HEK293 (cell line): ENCODE measurements at regions not wholly inside any gene's neighbourhood (a gene's known extent, or its start where the extent isn't known, plus 50 kb on each side); places are given as distances from the start of the nearest gene placed in this dataset.
A peak's percentile ranks its signal among the peaks of the same experiment; 100 is the strongest.

Experiments used
- ATF2 ChIP-seq: fragments of 450-650 bp; formaldehyde crosslinking; IDR thresholded peaks from 2 replicates; pipeline ENCODE4 v1.5.1; 2016; ENCODE audit warnings: missing biosample characterization, missing genetic modification characterization, low read depth
- BCL6B ChIP-seq: fragments of 450-650 bp; formaldehyde crosslinking; IDR thresholded peaks from 2 replicates; pipeline ENCODE4 v1.5.1; 2017; ENCODE audit warnings: missing biosample characterization, missing genetic modification characterization
- CTCF ChIP-seq: fragments of 450-650 bp; formaldehyde crosslinking; IDR thresholded peaks from 2 replicates; pipeline ENCODE4 v1.5.1; 2016; ENCODE audit warnings: missing biosample characterization, missing genetic modification characterization
- KLF8 ChIP-seq: fragments of 450-650 bp; formaldehyde crosslinking; IDR thresholded peaks from 2 replicates; pipeline ENCODE4 v1.5.1; 2016; ENCODE audit warnings: missing biosample characterization, missing genetic modification characterization
- MYNN ChIP-seq: fragments of 450-650 bp; formaldehyde crosslinking; IDR thresholded peaks from 2 replicates; pipeline ENCODE4 v1.5.1; 2016; ENCODE audit warnings: missing biosample characterization, missing genetic modification characterization, borderline replicate concordance
- PRDM6 ChIP-seq: fragments of 450-650 bp; formaldehyde crosslinking; IDR thresholded peaks from 2 replicates; pipeline ENCODE4 v1.5.1; 2017; ENCODE audit warnings: missing biosample characterization, missing genetic modification characterization
- SP3 ChIP-seq: fragments of 450-650 bp; formaldehyde crosslinking; IDR thresholded peaks from 2 replicates; pipeline ENCODE4 v1.5.1; 2016; ENCODE audit warnings: missing biosample characterization, missing genetic modification characterization
- WT1 ChIP-seq: fragments of 450-650 bp; formaldehyde crosslinking; IDR thresholded peaks from 2 replicates; pipeline ENCODE4 v1.5.1; 2016; ENCODE audit warnings: missing biosample characterization, missing genetic modification characterization
- ZBTB48 ChIP-seq: fragments of 450-650 bp; formaldehyde crosslinking; IDR thresholded peaks from 2 replicates; pipeline ENCODE4 v1.5.1; 2016; ENCODE audit warnings: missing biosample characterization, missing genetic modification characterization
- ZIC2 ChIP-seq: fragments of 450-650 bp; formaldehyde crosslinking; IDR thresholded peaks from 2 replicates; pipeline ENCODE4 v1.5.1; 2016; ENCODE audit warnings: missing biosample characterization, missing genetic modification characterization
- ZNF148 ChIP-seq: fragments of 450-650 bp; formaldehyde crosslinking; IDR thresholded peaks from 2 replicates; pipeline ENCODE4 v1.5.0; 2017; ENCODE audit warnings: missing biosample characterization, missing genetic modification characterization, borderline replicate concordance
- ZNF157 ChIP-seq: fragments of 450-650 bp; formaldehyde crosslinking; IDR thresholded peaks from 2 replicates; pipeline ENCODE4 v1.5.1; 2016; ENCODE audit warnings: missing biosample characterization, missing genetic modification characterization
- ZNF223 ChIP-seq: fragments of 450-650 bp; formaldehyde crosslinking; IDR thresholded peaks from 2 replicates; pipeline ENCODE4 v1.5.1; 2016; ENCODE audit warnings: missing biosample characterization, missing genetic modification characterization
- ZNF292 ChIP-seq: fragments of 450-650 bp; formaldehyde crosslinking; IDR thresholded peaks from 2 replicates; pipeline ENCODE4 v1.5.1; 2016; ENCODE audit warnings: low read depth, missing biosample characterization, missing genetic modification characterization, borderline replicate concordance
- ZNF311 ChIP-seq: fragments of 450-650 bp; formaldehyde crosslinking; IDR thresholded peaks from 2 replicates; pipeline ENCODE4 v1.5.1; 2017; ENCODE audit warnings: missing biosample characterization, missing genetic modification characterization, borderline replicate concordance
- ZNF362 ChIP-seq: fragments of 450-650 bp; formaldehyde crosslinking; IDR thresholded peaks from 2 replicates; pipeline ENCODE4 v1.5.1; 2016; ENCODE audit warnings: missing biosample characterization, missing genetic modification characterization
- ZNF366 ChIP-seq: fragments of 450-650 bp; formaldehyde crosslinking; conservative IDR thresholded peaks from 2 replicates; pipeline ENCODE4 v1.5.1; 2016; ENCODE audit warnings: missing biosample characterization, missing genetic modification characterization
- ZNF37A ChIP-seq: fragments of 450-650 bp; IDR thresholded peaks from 2 replicates; pipeline ENCODE4 v1.5.1; 2018; ENCODE audit warnings: missing biosample characterization, missing genetic modification characterization
- ZNF398 ChIP-seq: fragments of 450-650 bp; formaldehyde crosslinking; IDR thresholded peaks from 2 replicates; pipeline ENCODE4 v1.5.1; 2017; ENCODE audit warnings: missing biosample characterization, missing genetic modification characterization
- ZNF404 ChIP-seq: fragments of 450-650 bp; formaldehyde crosslinking; IDR thresholded peaks from 2 replicates; pipeline ENCODE4 v1.5.1; 2017; ENCODE audit warnings: missing biosample characterization, missing genetic modification characterization
- ZNF426 ChIP-seq: fragments of 450-650 bp; formaldehyde crosslinking; IDR thresholded peaks from 2 replicates; pipeline ENCODE4 v1.5.1; 2017; ENCODE audit warnings: missing biosample characterization, missing genetic modification characterization, mild to moderate bottlenecking, inconsistent platforms, moderate library complexity
- ZNF449 ChIP-seq: fragments of 450-650 bp; formaldehyde crosslinking; IDR thresholded peaks from 2 replicates; pipeline ENCODE4 v1.5.1; 2017; ENCODE audit warnings: missing biosample characterization, mild to moderate bottlenecking, missing genetic modification characterization, moderate library complexity
- ZNF555 ChIP-seq: fragments of 450-650 bp; formaldehyde crosslinking; conservative IDR thresholded peaks from 2 replicates; pipeline ENCODE4 v1.5.1; 2017; ENCODE audit warnings: missing biosample characterization, mild to moderate bottlenecking, missing genetic modification characterization, inconsistent platforms
- ZNF610 ChIP-seq: fragments of 450-650 bp; formaldehyde crosslinking; IDR thresholded peaks from 2 replicates; pipeline ENCODE4 v1.5.1; 2016; ENCODE audit warnings: missing biosample characterization, missing genetic modification characterization, borderline replicate concordance
- ZXDB ChIP-seq: fragments of 450-650 bp; formaldehyde crosslinking; IDR thresholded peaks from 2 replicates; pipeline ENCODE4 v1.5.1; 2016; ENCODE audit warnings: missing biosample characterization, missing genetic modification characterization

GRCh38 chr7:22549667-22550513, 49.9 kb upstream of the STEAP1B start (continued):
- TF ChIP-seq CTCF (tag by site-specific recombination), result peak; percentile 32
- no peak for TF ChIP-seq ZNF362 (tag by site-specific recombination)
- TF ChIP-seq ZNF398, result peak; percentile 62
- TF ChIP-seq ZNF223, result no peak
- no peak for TF ChIP-seq ZNF449 (tag by site-specific recombination)
- no peak for TF ChIP-seq PRDM6
- no peak for TF ChIP-seq ZNF311 (tag by site-specific recombination)
- no peak for TF ChIP-seq ZNF157 (tag by site-specific recombination)
- no peak for TF ChIP-seq ZNF610
- TF ChIP-seq ZXDB (tag by site-specific recombination), result peak; percentile 88
- TF ChIP-seq ZIC2, result no peak
- no peak for TF ChIP-seq ZNF37A (tag by site-specific recombination)
- TF ChIP-seq ATF2 (tag by site-specific recombination), result no peak
- TF ChIP-seq ZNF148, result no peak
- TF ChIP-seq ZNF292 (tag by site-specific recombination), result no peak
- TF ChIP-seq BCL6B (tag by site-specific recombination), result no peak
- TF ChIP-seq WT1 (tag by site-specific recombination), result no peak
- no peak for TF ChIP-seq ZNF426 (tag by site-specific recombination)
- TF ChIP-seq ZNF366 (tag by site-specific recombination), result peak; percentile 51; the same call in 1 of the 2 replicates
- TF ChIP-seq KLF8 (tag by site-specific recombination), result 0 out of 2 replicates have a peak, but pooled peaks have one; percentile 33
- peak; percentile 65 for TF ChIP-seq SP3 (tag by site-specific recombination)
- TF ChIP-seq ZBTB48, result peak; percentile 71
- TF ChIP-seq ZNF404, result no peak
- TF ChIP-seq ZNF555 (tag by site-specific recombination), result no peak
- no peak for TF ChIP-seq MYNN (tag by site-specific recombination)
